Hepatic stellate cell (primary cell): ENCODE measurements at regions not wholly inside any gene's neighbourhood (a gene's known extent, or its start where the extent isn't known, plus 50 kb on each side); places are given as distances from the start of the nearest gene placed in this dataset.

Experiments
- DNase-seq: peaks from one replicate; pipeline ENCODE4 v3.0.0; 2011; ENCODE audit warnings: low spot score

DNA sequence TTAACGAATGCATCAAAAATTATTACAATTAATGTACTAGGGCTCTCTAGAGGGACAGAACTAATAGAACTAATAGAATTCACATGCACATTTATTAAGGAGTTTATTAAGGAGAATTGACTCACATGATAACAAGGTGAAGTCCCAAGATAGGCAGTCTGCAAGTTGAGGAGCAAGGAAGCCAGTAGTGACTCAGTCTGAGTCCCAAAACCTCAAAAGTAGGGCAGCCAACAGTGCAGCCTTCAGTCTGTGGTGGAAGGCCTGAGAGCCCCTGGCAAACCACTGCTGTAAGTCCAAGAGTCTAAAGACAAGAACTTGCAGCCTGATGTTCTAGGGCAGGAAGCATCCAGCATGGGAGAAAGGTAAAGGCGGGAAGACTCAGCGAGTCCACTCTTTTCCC is 633.8 kb downstream of the SEMA5A start:
- DNase-seq, result no peak

DNA sequence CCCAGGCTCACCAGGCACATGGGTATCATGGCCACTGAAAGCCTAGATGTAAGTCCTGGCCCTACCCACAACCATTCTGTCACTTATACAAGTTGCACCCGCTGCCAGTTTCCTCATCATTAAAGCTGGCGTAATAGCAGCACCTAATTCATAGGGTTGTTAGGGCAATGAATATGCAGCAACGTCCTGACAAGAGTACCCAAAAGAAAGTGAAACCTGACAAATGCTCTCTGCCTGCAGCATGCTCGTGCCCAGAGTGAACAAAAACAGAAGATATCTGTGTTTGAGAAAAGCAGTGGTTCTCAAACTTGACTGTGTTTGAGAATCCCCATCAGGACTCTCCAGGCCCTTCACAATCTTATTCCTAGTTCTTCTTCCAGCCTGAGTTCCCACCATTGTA is 632.4 kb downstream of the SEMA5A start:
- DNase-seq, result no peak

DNA sequence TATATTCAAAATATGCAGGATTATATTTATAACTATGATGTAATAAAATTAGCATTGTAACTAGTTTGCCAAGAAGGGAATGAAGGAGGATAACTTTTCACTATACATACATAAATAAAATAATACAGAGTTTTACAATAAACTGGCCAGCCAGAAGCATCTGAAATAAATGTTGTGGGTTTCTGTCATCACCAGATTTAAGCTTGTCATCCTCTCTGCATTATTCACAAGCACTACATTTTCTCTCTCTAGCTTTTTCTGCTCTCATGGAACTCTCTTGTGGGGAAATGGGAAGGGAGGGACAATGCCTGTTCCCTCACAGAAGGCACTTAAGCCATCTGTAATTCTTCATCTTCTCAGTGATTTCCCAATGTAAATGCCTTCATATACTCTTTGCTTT is 626.8 kb downstream of the SEMA5A start:
- DNase-seq, result no peak

DNA sequence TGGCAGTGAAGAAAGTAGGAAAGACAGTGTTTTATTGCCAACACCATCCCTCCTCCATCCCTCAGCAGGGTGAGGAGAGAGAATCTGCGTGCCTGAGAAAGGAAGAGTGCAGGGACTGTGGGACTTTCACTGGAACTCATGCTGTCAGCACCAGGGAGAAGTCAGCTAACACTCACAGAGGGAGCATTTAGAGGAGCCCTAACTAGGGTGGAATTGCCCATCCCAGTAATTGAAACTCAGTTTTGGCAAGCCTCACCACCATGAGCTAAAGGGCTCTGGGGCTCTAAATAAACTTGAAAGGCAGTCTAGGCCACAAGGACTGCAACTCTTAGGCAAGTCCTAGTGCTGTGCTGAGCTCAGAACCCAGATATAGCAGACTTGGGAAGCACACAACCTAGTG is 622.3 kb downstream of the SEMA5A start:
- DNase-seq, result no peak

DNA sequence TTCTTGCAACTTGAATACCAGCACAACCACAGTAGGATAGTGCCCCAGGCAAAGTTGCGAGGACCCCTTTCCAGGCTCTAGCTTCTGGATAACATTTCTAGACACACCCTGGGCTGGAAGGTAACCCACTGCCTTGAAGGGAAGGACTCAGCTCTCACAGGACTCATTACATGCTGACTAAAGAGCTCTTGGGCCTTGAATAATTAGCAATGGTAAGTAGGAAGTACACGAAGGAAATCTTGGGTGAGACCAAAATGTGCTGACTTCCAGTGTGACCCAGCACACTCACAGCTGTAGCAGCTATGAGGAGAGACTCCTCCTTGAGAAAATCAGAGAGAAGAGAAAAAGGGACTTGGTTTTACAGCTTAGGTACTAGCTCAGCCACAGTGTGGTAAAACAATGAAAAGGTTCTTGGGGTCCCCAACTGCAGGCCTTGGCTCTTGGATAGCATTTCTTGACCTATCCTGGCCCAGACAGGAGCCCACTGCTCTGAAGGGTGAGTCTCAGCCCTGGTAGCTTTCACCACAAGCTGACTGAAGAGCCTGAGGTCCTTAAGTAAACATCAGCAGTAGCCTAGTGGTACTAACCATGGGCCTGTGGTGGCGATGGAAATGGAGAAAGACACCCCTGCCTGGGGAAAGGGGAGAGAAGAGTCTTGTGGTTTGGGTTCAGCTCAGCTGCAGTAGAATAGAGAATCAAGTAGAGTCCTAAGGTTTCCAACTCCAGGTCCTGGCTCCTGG is 621.7 kb downstream of the SEMA5A start:
- no peak for DNase-seq

DNA sequence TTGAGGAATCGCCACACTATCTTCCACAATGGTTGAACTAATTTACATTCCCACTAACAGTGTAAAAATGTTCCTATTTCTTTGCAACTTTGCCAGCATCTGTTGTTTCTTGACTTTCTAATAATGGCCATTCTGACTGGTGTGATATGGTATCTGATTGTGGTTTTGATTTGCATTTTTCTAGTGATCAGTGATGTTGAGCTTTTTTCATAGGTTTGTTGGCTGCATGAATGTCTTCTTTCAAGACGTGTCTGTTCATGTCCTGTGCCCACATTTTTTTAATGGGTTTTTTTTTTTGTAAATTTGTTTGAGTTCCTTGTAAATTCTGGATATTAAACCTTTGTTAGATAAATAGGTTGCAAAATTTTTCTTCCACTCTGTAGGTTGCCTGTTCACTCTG is 615.9 kb downstream of the SEMA5A start:
- no peak for DNase-seq

DNA sequence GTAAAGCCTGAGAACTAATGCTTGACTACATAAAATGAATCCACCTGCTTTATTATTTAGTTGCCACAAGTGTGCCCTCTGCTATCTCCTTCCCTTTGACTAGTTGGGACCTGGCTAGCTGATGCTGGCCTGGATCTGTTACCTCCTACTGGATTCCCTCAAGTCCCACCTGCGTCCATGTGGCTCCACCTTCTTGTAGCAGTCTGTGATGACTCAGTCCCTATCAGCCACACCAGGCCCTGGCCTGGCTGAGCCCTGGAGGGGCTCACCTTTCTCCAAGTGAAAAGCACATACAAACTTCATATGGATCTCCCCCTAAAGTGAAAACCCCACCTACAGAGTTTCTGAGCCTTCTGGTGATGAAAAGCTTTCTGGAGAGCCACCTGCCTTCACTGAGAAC is 611.4 kb downstream of the SEMA5A start:
- no peak for DNase-seq

DNA sequence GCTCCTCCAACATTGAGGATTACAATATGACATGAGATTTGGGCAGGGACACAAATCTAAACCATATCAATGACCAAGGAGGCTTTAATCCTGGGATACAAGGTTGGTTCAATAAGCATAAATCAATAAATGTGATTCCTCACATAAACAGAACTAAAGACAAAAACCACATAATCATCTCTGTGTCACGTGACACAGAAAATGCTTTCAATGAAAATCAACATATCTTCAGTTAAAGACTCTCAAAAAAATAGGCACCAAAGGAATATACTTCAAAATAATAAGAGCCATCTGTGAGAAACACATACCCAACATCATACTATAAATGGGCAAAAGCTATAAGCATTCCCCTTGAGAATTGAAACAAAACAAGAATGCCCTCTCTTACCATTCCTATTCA is 604.9 kb downstream of the SEMA5A start:
- no peak for DNase-seq

DNA sequence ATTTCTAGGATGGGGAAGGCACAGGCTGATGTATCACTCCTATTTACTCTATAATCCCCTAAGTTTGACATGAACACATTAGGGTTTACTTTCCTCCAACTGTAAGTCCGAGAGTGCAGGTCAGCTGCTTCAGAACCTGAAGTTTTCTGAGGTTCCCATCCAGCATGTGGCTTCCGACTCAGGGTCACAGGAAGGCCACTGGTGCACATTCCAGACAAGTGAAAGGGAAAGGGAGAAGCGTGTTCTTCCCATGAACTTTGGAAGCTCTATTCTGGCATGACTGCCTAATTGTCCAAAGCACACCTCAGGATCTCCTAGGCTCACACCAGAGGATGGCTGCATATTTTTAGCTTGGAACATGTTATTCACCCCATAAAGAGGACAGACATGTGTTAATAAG is 602.6 kb downstream of the SEMA5A start:
- peak; percentile 8 for DNase-seq

DNA sequence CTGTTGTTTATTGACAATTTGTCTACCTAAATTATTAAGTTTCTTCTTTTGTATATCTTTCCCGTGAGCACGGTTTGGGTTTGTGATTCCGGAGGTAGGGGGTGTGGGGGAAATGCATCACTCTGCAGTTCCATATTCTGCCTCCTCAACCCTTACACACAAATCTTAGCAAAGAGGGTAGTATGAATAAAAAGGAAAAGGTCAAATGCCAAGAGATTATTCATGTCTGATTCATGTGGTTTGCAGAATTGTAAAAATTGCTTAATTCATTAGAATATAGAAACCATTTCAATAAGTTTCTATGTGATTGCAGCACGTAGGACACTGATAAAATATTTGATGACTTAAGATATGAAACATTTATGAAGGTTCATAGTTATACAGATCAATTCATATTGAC is 601.9 kb downstream of the SEMA5A start:
- DNase-seq, result no peak

DNA sequence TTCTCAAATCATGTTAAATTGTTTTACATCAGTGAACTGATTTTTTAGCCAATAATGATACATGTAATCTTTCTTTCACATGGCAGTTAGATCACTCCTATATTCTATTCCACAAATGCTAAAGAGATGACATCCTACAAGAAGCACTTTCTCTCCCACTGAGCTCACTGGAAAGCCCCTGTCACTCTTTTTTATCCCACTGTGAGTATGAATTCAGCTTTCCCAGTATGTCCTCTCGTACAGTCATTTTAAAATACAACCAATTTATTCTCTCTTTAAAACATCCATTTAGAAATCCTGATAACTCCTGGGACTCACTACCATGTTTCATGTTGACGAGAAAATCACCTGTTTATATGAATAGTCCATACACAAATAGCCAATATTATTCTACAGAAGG is 599.9 kb downstream of the SEMA5A start:
- no peak for DNase-seq

DNA sequence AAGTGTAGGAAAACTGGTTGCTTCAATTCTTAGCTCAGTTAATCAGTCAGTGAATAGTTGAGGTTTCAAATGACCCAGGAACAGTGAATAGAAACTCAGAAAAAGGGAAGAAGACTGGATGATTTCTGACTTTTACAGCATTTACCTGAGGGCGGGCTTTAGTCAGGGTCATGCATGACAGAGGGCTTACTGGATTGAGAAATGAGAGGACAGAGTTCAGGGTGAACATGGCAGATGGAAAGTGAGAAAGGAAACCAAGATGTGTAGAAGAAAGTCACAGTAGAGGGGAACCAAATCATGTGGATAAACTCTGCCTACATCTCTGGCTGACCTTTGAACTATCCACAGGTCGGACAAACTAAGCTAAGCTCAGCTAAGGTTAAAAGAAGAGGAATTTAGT is 596.0 kb downstream of the SEMA5A start:
- DNase-seq, result no peak

DNA sequence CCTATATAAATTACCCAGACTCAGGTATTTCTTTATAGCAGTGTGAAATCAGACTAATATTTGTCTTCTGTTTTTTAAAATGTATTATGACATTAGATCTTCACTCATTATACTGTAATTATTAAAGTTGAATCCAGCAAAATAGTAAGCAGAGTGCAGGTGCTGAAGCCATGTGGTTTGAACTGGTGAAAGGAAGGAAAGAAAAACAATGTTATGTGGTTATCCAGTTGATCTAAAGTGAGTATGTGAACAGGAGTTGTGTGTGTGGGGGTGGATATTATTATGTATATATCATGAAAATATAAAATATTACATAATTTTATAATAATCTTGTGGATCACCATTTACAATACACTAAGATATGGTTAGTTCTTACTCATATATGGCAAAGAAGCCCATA is 593.7 kb downstream of the SEMA5A start:
- no peak for DNase-seq

DNA sequence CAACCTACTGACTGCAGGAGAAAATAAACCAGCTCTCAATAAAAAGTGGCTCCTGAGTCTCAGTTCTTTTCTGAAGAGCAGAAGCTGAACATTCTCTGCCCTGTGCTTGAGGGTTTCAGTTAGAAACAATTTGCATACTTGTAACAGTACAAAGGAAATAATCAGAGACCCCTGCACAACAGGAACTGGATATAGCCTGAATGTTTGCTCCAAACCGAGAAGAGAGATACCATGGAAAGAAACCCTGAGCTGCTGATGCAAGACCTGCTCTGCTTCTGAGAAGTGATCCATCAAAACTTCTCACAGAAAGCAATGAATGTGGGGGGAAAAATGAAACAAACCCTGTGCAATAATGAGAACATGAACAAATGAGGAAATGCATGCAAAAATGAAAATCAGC is 592.9 kb downstream of the SEMA5A start:
- no peak for DNase-seq

DNA sequence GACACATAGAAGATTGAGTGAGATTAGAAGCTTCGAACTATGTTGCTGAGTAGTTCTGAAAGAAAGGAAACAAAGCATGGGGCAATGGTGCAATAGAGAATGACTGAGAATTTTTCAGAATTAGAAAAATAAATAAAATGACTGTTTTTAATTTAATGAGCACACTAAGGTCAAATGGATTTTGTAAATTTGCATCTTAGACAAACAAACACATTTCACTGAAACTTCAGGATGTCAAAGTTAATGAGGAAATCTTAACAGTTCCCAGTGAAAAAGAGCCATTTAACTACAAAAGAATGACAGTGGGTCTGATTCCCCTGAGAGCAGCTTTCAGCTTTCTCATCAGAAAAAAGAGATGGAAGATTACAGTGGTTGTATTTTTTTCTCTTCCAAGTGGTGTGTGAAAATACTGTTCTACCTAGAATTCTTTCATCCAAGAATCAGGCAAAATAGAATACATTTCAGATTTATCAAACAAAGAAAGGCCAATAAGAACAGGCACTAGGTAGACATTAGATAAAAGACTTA is 591.9 kb downstream of the SEMA5A start:
- no peak for DNase-seq

DNA sequence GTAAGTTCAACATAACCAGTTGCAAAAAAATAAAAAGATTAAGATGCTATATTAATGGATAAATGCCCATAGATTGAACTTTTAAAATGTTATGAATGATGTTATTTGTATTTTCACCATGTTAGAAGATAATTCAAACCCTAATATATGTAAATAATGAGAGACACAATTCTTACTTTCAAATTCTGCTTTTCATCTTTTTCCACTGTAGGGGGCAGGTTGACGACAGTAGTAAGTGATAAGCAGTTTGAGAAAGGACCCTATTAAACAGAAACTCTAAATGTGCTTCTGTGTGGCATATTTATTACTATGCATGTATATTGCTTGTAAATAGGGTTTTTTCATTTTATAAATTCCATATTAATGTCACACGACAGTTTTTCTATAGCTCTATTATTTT is 591.1 kb downstream of the SEMA5A start:
- DNase-seq, result no peak

DNA sequence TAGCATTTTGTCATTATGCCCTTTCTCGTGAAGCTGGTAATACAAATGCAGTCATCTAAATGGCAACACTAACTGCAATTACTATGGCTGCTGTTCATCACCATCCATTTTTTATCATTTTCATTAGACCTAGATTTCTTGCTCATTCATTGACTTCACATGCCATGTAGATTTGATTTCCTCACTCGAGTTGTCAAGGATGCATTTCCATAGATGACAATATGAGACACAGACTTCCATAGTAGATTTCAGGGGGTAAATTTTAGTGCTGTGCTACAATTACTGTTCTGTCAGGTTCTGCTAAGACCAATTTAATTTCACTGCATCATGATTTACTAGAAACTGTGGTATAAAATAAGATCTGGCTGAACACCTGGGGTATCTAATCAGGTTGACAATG is 589.2 kb downstream of the SEMA5A start:
- DNase-seq, result no peak

DNA sequence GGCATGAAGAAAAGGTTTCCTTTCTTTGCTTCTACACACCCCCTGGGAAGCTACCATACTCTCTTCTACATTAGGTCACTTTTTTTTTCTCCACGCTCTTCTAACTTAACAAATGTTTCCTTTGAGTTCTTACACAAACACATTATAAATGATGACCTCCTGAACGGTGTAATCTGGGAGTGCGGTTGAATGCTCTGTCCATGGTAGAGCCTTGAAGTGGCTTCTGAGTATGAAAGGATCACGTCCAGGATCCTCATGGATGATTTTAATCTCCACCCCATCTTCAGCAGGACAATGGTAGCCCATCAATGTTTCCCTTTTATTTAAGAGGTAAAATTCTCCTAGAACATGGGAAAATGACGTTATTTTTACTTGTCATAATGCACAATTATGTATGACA is 587.3 kb downstream of the SEMA5A start:
- DNase-seq, result no peak

DNA sequence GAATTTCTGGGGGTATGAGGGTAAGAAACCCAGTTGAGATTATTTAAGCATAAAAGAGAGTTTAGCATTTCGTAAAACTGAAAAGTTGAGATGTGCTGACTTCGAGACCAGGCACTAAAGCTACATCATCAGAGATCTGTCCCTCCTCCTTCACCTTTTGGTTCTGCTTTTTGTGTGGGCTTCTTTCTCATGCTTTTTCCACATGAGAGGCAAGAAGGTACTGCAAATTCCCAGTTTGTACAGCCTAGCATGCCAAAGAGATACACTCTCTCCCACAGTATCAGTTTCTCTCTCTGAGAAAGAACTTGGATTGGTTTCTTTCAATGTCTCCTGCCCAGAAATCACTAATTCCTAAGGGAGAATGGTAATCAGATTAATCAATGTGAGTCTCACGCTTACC is 584.7 kb downstream of the SEMA5A start:
- DNase-seq, result no peak

DNA sequence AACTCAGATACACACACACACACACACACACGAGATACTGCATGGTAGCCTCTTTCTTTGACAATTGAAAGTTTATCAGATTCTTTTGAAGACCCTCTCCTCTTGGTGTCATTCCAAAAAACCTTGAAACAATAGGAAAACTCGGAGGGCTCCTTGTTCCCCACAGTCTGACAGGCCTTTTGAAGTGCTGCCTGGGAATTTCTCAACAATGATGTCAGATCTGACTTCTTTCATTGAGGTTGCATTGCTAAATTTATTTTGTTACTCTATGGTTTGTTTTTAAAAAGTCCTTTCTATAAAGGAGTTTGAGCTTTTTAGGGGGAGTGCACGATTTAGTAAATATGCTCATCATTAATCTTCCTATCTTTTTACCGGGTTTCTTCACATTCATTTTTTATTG is 583.9 kb downstream of the SEMA5A start:
- no peak for DNase-seq

DNA sequence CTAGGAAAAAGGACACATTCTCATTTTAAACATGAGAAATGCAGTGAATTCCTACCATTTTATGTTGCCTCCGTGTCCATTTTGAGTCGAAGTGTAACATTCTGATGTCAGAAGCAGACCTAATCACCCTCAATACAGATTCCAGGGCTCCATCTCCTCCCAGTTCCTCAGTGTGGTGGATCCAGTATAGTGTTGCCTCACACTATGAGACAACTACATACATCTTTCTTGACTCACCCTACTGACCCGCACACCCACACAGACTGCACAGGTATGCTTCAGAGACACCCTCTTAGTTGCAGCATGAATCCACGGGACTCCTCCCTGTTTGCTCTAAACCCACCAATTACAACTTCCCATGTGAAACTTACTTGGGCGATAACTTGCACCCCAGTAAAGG is 564.9 kb downstream of the SEMA5A start:
- no peak for DNase-seq

DNA sequence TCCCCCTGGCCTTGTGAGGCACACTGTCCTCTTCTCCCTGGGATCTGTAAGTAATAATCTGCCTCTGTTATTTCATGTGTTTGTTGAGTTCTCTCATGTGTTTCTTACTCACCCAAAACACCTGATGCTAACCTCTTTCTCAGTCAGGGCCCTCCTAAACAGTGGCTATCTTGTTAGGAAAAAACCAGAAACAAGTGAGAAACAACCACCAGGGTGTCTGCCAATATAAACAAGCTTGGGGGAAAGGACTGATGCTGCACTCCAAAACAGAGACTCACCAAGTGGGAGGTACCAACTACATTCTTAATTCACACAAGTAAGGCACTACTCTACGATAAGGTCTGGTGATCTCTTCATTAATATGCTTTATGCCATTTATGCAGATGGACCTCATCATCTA is 564.4 kb downstream of the SEMA5A start:
- no peak for DNase-seq

DNA sequence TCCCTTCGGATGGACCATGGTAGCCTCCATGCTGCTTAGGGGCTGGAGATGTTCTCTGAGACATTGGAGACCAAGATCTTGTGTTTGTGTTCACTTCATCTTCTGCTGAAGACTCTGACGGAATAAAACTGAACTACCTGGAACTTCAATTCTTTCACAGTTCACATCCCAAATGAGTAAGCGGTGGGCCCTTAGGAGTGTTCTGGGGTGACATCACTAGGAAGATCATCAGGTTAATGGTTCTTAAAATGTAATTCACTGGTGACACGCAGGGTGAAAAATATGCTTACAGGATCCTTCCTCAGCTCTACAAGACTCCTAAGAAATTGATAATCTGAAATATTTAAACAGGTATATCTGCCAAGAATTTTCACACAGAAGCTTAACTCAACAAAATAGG is 561.5 kb downstream of the SEMA5A start:
- DNase-seq, result no peak
